ENCODE measurements at regions not wholly inside any gene's neighbourhood (a gene's known extent, or its start where the extent isn't known, plus 50 kb on each side); places are given as distances from the start of the nearest gene placed in this dataset.

DNA sequence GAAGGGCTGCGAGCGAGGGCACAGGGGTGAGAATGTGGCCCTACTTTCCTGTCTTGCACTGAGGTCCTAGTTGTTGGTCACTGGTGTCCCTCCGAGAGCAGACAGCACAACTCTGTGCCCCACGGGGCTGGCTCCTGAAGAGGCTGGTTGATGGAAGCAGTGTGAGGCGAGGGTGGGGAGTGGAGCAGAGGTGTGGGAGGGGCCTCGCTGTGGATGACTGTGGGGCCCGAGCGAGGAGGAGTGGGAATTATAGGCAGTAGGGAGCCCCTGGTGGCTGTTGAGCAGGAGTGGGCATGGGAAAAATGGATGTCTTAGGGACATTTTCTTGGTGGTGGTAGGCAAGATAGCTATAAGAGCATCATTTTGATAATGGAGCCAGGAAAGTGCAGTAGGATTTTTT, 660.5 kb upstream of the HS6ST1 start:
- DNase-seq (ENCODE audit: low read depth): no peak

- no peak for DNase-seq (ENCODE audit: low read depth)
Observed at GRCh38 chr2:128980475-128980874, 661.8 kb upstream of the HS6ST1 start.

- DNase-seq (ENCODE audit: low read depth): no peak
Observed at GRCh38 chr2:128981353-128981752, 662.7 kb upstream of the HS6ST1 start.

DNA sequence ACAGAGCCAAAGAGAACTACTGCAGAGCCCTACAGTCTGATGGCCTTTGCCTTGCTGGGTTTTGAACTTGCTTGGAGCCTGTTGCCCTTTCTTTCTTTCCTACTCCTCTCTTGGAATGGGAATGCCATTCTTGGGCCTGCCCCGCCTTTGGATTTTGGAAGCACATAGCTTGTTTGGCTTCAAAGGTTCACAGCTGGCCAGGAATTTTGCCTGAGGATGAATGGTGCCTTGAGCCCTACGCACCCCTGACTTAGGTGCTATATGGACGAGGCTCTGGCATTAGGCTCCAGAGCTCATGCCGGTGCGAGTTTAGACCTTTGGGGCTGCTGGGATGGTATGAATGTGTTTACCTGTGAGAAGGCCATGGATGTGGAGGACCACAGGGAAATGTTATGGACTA, 663.3 kb upstream of the HS6ST1 start:
- DNase-seq (ENCODE audit: low read depth): no peak

GRCh38 chr2:128982670-128983069, 664.0 kb upstream of the HS6ST1 start:
- no peak for DNase-seq (ENCODE audit: low read depth)

GRCh38 chr2:128983094-128983493, 664.4 kb upstream of the HS6ST1 start:
- no peak for DNase-seq (ENCODE audit: low read depth)

DNA sequence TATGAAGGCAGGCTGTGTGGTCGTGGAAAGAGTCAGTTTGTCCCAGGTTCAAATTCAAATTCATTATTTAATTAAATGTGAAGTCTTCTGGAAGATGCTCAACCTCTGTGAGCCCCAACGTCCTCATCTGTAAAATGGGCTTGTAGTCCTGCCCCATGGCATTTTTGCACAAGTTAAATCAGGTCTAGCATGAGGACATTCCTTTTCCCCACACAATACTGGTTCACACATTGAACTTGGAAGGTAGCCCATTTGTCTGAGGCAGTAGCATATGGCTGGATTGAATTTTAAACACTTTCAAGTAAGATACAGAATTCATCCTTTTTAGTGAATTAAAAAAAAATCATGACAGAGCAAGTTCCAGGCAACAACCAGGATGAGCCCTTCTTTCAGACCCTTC, 665.4 kb upstream of the HS6ST1 start:
- DNase-seq (ENCODE audit: low read depth): no peak

DNA sequence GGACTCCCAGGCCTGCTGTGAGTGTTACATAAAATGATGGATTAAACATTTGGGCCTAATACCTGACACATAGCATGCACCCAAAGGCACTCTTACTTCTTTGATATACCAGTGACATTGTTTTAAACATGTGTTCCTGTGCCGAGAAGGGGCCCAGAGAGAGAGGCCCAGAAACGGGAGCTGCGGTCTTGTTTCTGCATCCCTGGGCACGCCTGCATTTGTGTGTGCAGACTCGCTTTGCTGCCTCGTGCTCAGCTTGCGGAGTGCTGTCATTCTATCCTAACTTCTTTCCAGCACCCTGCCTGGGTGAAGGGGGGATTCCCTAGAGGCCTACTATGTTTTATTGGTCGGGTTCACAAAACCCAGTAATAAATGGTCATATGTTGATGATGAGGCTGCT, 666.2 kb upstream of the HS6ST1 start:
- no peak for DNase-seq (ENCODE audit: low read depth)

- no peak for DNase-seq (ENCODE audit: low read depth)
Observed at GRCh38 chr2:128986026-128986715, 667.5 kb upstream of the HS6ST1 start.

DNA sequence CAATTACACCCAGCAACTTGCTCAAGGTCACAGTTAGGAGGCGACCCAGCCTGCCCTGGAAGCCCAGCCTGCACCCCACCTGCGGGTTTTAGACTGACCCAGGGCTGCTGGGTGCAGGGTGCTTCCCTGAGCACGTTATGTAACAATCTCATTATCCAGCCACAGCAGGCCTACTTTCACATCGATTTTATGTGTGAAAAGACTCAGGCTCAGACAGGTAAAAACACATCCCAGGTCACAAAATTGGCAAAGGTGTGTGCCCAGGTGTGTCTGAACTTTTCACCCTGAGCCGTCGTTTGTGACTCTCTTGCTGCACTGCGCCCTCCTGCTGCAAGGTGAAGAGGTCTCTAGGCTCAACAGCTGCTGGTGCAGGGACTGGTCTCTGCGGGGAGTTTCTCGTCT, 668.2 kb upstream of the HS6ST1 start:
- no peak for DNase-seq (ENCODE audit: low read depth)

DNA sequence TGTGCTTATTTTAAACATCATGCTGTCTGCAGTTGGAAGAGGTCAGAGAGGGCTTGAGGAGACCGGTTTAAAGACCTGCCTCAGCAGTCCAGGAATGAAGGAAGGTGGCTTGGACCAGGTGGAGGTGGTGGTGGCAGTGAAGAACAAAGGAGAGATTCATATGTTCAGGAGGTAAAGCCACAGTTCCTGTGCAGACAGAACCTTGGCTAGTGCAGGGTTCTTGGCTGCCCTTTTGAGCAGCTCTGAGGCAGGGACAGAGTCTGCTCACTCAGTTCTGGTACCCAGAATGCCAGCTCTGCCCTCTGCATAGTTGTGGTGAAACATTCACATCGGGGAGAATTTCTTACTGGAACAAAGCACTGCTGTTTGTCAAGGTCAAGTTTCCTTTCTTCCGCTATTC, 669.7 kb upstream of the HS6ST1 start:
- no peak for DNase-seq (ENCODE audit: low read depth)

GRCh38 chr2:128988967-128989366, 670.3 kb upstream of the HS6ST1 start:
- DNase-seq (ENCODE audit: low read depth): no peak

DNA sequence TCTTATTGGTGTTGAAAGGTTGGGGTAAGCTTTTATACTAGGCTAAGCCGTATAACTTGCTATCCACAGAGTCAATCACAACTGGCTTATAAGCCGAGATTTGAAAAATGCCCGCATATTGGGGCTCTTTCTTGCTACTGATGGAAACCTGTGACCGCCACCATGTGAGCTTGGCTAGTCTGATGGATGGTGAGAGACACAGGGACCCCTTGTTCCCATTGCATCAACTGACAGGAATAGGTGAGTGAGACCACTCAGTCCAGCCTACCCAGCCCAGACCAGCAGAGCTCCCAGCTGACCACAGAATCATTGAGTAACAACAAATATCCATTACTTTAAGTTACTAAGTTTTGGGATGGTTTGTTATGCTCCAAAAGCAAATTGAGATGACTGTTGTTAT, 676.4 kb upstream of the HS6ST1 start:
- DNase-seq (ENCODE audit: low read depth): no peak

GRCh38 chr2:128996078-128996477, 677.4 kb upstream of the HS6ST1 start:
- DNase-seq (ENCODE audit: low read depth): no peak

DNA sequence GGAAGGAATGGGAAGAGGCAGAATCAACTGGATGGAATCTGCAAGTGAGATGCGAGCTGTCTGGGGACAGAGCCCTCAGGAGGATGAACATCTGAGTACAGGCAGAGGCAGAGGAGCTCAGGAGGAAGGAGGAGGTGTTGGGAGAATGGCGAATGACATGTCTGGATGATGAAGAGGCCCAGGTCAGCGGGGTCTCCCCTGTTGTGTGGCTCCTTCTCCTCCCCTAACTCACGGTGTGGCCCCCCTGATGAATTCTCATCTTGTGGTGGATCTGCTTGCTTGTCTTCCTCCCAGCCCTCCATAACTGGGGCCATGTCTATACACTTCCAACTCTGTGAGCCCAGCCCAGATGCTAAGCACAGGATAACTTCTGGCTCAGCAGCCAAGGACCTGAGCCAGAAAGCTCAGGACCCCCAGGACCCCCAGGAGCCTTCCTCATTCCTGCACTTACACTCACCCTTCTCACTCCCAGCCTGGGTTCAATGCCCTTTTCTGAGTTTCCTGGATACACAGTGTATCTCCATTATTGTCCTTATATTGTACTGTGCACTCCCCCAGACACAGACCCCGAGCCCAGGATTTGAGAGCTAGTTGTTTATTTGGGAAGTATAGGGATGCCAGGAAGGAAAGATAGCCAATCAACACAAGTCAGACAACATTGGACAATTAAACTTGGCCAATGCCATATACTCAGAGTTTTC, 678.6 kb upstream of the HS6ST1 start:
- no peak for DNase-seq (ENCODE audit: low read depth)

DNA sequence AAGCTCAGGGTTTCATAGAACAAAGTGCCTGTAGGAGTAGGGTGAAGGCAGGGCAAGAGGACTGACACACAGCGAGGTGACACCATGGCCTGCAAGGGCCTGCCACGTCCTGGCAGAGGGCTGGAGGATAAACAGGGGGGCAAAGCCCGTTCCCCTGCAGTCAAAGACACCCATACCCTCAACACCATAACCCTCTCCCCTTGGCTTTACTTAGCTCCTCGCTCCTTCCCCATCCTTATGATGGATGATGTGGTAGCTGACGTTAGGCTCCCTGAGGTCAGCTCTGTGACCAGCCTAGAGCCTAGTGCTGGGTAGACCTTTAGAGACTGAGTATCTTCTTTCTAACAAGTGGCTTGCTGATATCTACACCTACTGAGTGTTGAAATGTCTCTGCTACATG, 683.3 kb upstream of the HS6ST1 start:
- no peak for DNase-seq (ENCODE audit: low read depth)

GRCh38 chr2:129002751-129003150, 684.1 kb upstream of the HS6ST1 start:
- no peak for DNase-seq (ENCODE audit: low read depth)

- no peak for DNase-seq (ENCODE audit: low read depth)
Observed at GRCh38 chr2:129004485-129004884, 685.8 kb upstream of the HS6ST1 start.

DNA sequence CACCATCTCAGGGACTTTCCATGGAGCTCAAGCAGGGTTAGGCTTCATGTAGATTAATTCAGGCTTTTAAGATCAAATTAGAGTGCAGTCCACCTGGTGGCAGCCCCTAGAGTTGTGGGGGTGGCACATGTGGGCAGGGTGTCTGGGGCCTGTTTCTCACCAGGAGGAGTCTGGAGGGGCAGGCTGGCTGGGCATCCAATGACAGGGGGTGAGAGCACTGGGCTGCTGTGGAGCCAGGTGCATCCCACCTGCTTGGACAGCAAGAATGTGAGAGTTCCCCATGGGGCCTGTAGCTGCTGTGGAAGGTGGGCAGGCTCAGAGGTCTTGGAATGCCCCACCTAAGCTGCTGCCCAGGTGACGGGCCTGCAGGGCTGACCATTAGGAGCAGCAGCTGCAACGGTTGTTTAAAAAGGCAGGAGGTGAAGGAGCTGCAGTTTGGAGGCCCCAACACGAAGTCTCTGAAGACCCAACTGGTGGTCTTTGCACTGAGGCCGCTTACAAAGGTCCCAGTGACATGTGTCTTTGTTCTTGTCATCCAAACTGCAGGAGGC, 686.3 kb upstream of the HS6ST1 start:
- DNase-seq (ENCODE audit: low read depth): no peak

DNA sequence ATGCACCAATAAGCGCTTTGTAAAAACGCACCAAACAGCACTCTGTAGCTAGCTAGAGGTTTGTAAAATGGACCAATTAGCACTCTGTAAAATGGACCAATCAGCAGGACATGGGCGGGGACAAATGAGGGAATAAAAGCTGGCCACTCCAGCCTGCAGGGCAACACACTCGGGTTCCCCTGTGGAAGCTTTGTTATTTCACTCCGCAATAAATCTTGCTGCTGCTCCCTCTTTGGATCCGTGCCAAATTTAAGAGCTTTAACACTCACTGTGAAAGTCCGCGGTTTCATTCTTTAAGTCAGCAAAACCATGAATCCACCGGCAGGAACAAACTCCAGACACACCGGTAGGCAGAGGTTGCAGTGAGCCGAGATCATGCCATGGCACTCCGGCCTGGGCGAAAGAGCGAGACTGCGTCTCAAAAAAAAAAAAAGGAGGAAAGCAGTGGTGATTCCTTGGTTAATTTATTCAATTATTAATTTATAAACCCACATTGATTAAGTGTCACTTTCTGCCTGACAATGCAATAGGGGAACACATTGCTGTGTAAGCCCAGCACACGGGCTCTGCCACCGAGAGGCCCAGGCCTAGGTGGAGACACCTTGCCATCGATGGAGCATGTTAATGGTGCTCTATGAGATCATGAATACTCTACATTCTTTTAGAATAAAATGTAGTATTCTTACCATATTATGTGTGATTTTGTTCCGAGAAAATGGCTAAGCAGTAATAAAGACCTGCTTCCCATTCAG, 687.6 kb upstream of the HS6ST1 start:
- no peak for DNase-seq (ENCODE audit: low read depth)

DNA sequence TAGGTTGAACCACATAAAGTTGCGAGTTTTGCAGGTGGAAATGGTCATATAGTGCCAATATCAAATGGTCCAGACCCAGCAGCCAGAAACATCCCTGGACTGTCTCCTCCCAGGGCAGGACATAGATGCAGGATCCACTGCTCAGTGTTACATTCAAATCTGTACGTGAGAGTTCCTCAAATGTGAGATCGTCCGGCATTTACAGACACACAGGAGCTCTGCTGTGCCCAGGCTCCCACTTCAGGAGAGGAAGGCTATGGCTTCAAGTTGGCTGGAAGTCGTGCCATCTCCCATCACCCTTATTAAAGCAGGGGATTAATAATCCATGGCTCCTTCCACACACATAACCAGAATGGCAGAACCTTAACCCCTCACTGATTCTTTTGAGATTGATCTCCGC, 688.2 kb upstream of the HS6ST1 start:
- DNase-seq (ENCODE audit: low read depth): no peak

- no peak for DNase-seq (ENCODE audit: low read depth)
Observed at GRCh38 chr2:129008055-129008880, 689.6 kb upstream of the HS6ST1 start.

Measured in forelimb muscle (tissue), 1 donor.